ENCODE measurements at regions not wholly inside any gene's neighbourhood (a gene's known extent, or its start where the extent isn't known, plus 50 kb on each side); places are given as distances from the start of the nearest gene placed in this dataset.

GRCh38 chr5:126267438-126267837, 155.8 kb upstream of the GRAMD2B start:
- H3K9ac ChIP-seq (ENCODE audit: insufficient read depth, low read depth, low read length), result no peak overlapping the region
- BruUV-seq (replicated peaks), result no TSS peak
- no peaks in the 10 kb centered on the region for H3K79me2 ChIP-seq (ENCODE audit: insufficient read depth, low read length)
- POLR2A ChIA-PET, result no interaction called here
- H3K27me3 ChIP-seq (ENCODE audit: control insufficient read depth in 1 of 2, insufficient read depth in 2 of 2, low read length in 2 of 2), result no peaks in the 10 kb centered on the region
- no peaks in the 10 kb centered on the region for H3K36me3 ChIP-seq (replicated peaks in 1 of 2; ENCODE audit: control insufficient read depth in 1 of 2, insufficient read depth in 2 of 2, low read length in 2 of 2)
- TF ChIP-seq MAFK (conservative IDR thresholded peaks at IDR 0.05 in 1 of 2, IDR thresholded peaks at IDR 0.05 in 1 of 2; ENCODE audit: low read length in 2 of 2), result peak; percentile 16 to 29; a peak in 2 of 4 replicates
- no peak for TF ChIP-seq PRMT3 (CRISPR knock-in tag; IDR thresholded peaks at IDR 0.05; ENCODE audit: borderline replicate concordance, low read depth)
- TF ChIP-seq ETV6 (CRISPR knock-in tag; conservative IDR thresholded peaks at IDR 0.05), result no peak
- TF ChIP-seq ISL2 (CRISPR knock-in tag; IDR thresholded peaks at IDR 0.05), result no peak
- peak; percentile 41; the same call in 1 of the 2 replicates for TF ChIP-seq MAFF (IDR thresholded peaks at IDR 0.05; ENCODE audit: low read depth, low read length)
- peaks cover 12% of the 10 kb centered on the region for H3K4me1 ChIP-seq (ENCODE audit: insufficient read depth, low read length)
- intact Hi-C loops (cut with micrococcal nuclease; ENCODE audit: unreplicated experiment) (no loop called here), in situ Hi-C loops (cut with HindIII; ENCODE audit: extremely low pct_ligation_motif_present, low pct_unique_long_range_greater_than_20kb) (no loop called here)
- CTCF ChIA-PET (ENCODE audit: low intra/inter-chr PET ratio, low total read pairs), result no interaction called here
- no peak for FAIRE-seq
- no peak overlapping the region for H3K4me3 ChIP-seq (replicated peaks in 1 of 3; ENCODE audit: insufficient read depth in 1 of 3, low read depth in 2 of 3, low read length in 3 of 3)
- peak; percentile 77 for ATAC-seq
- H3K4me2 ChIP-seq (ENCODE audit: low read depth, low read length), result no peak overlapping the region
- H2AFZ ChIP-seq (ENCODE audit: low read length), result no peak overlapping the region
- DNase-seq (ENCODE audit: low spot score), result peak; percentile 10
- H4K20me1 ChIP-seq (ENCODE audit: insufficient read depth, low read length), result no peaks in the 10 kb centered on the region
- H3K9me3 ChIP-seq (ENCODE audit: low read length), result no peaks in the 10 kb centered on the region
- 2% methylated on average over 4 of the region's 4 CpGs for WGBS (ENCODE audit: low lambda C conversion rate)
- no peak overlapping the region for H3K27ac ChIP-seq (ENCODE audit: extremely low read length, insufficient read depth, low read length)

- DNase-seq (ENCODE audit: low spot score), result no peak
- Histone ChIP-seq H4K20me1 (ENCODE audit: insufficient read depth, low read length) (no peaks in the 10 kb centered on the region), H3K9ac (ENCODE audit: insufficient read depth, low read depth, low read length) (no peak overlapping the region), H3K27ac (ENCODE audit: extremely low read length, insufficient read depth, low read length) (no peak overlapping the region), H3K4me3 (replicated peaks in 1 of 3; ENCODE audit: insufficient read depth in 1 of 3, low read depth in 2 of 3, low read length in 3 of 3) (no peak overlapping the region), H3K36me3 (replicated peaks in 1 of 2; ENCODE audit: control insufficient read depth in 1 of 2, insufficient read depth in 2 of 2, low read length in 2 of 2) (no peaks in the 10 kb centered on the region), H2AFZ (ENCODE audit: low read length) (no peak overlapping the region), H3K9me3 (ENCODE audit: low read length) (no peaks in the 10 kb centered on the region), H3K79me2 (ENCODE audit: insufficient read depth, low read length) (no peaks in the 10 kb centered on the region), H3K4me2 (ENCODE audit: low read depth, low read length) (no peak overlapping the region), H3K27me3 (ENCODE audit: control insufficient read depth in 1 of 2, insufficient read depth in 2 of 2, low read length in 2 of 2) (no peaks in the 10 kb centered on the region), H3K4me1 (ENCODE audit: insufficient read depth, low read length) (peaks cover 12% of the 10 kb centered on the region)
- POLR2A ChIA-PET, result no interaction called here
- BruUV-seq (replicated peaks), result no TSS peak
- CTCF ChIA-PET (ENCODE audit: low intra/inter-chr PET ratio, low total read pairs), result no interaction called here
- no peak for FAIRE-seq
- 35% methylated on average over 3 of the region's 3 CpGs for WGBS (ENCODE audit: low lambda C conversion rate)
- in situ Hi-C loops (cut with HindIII; ENCODE audit: extremely low pct_ligation_motif_present, low pct_unique_long_range_greater_than_20kb), result no loop called here
- intact Hi-C loops (cut with micrococcal nuclease; ENCODE audit: unreplicated experiment), result no loop called here
- ATAC-seq, result no peak
- TF ChIP-seq ZFYVE20 (CRISPR knock-in tag; IDR thresholded peaks at IDR 0.05; ENCODE audit: borderline replicate concordance, low read depth) (no peak), HNRNPK (IDR thresholded peaks at IDR 0.05; ENCODE audit: low read depth, low read length, poor library complexity, severe bottlenecking) (no peak), KLF13 (CRISPR knock-in tag; IDR thresholded peaks at IDR 0.05) (no peak), ZNF792 (CRISPR knock-in tag; IDR thresholded peaks at IDR 0.05) (no peak), MXD3 (CRISPR knock-in tag; IDR thresholded peaks at IDR 0.05) (no peak), TOE1 (CRISPR knock-in tag; IDR thresholded peaks at IDR 0.05) (no peak), HMG20B (CRISPR knock-in tag; conservative IDR thresholded peaks at IDR 0.05) (no peak), HMGXB3 (CRISPR knock-in tag; IDR thresholded peaks at IDR 0.05; ENCODE audit: borderline replicate concordance) (no peak), ZNF782 (CRISPR knock-in tag; IDR thresholded peaks at IDR 0.05; ENCODE audit: borderline replicate concordance) (no peak), ZNF432 (CRISPR knock-in tag; IDR thresholded peaks at IDR 0.05; ENCODE audit: borderline replicate concordance) (no peak)
Observed at GRCh38 chr5:126268697-126269315, 154.4 kb upstream of the GRAMD2B start.

Data from HepG2 (cell line).